Brain microvascular endothelial cell (primary cell): ENCODE measurements at regions not wholly inside any gene's neighbourhood (a gene's known extent, or its start where the extent isn't known, plus 50 kb on each side); places are given as distances from the start of the nearest gene placed in this dataset.

Experiments used
- DNase-seq: peaks from one replicate; pipeline ENCODE4 v3.0.0-alpha.2; 2020
- H3K27ac ChIP-seq: fragments of 250-450 bp; sonication (Bioruptor Pico); 2 replicates; pipeline ENCODE4 v1.5.1; 2020; ENCODE audit warnings: mild to moderate bottlenecking, moderate library complexity
- H3K27me3 ChIP-seq: fragments of 250-450 bp; sonication (Bioruptor Pico); replicated peaks from 2 replicates; pipeline ENCODE4 v1.5.1; 2020; ENCODE audit warnings: mild to moderate bottlenecking
- H3K36me3 ChIP-seq: fragments of 250-450 bp; sonication (Bioruptor Pico); replicated peaks from 2 replicates; pipeline ENCODE4 v1.5.1; 2020; ENCODE audit warnings: mild to moderate bottlenecking
- H3K4me3 ChIP-seq: 2 replicates; pipeline ENCODE4 v1.5.1; 2011; ENCODE audit warnings: low read depth, mild to moderate bottlenecking, control low read depth, low read length, moderate library complexity
- CTCF ChIP-seq: IDR thresholded peaks from 2 replicates; pipeline ENCODE4 v1.5.1; 2011; ENCODE audit warnings: low read depth, mild to moderate bottlenecking, moderate library complexity, low read length, control low read depth, inconsistent platforms; ENCODE audit errors: missing control alignments
- in situ Hi-C: cut with HindIII; loops from 2 replicates; pipeline ENCODE4 v1.10.0; 2017; ENCODE audit warnings: low sequenced_read_pairs, low pct_ligation_motif_present

- TF ChIP-seq CTCF = no peak
- Histone ChIP-seq H3K27ac (no peak overlapping the region), H3K4me3 (no peak overlapping the region), H3K36me3 (no peaks in the 10 kb centered on the region), H3K27me3 (no peaks in the 10 kb centered on the region)
- DNase-seq = no peak
- in situ Hi-C loops = no loop called here
These were observed 585.1 kb downstream of the GATA3 start for GRCh38 chr10:8639486-8640185.

GRCh38 chr10:8640301-8640700 lies 585.8 kb downstream of the GATA3 start:
- no peak for TF ChIP-seq CTCF
- Histone ChIP-seq H3K4me3 (no peak overlapping the region), H3K36me3 (no peaks in the 10 kb centered on the region), H3K27ac (no peak overlapping the region), H3K27me3 (no peaks in the 10 kb centered on the region)
- no peak for DNase-seq
- in situ Hi-C loops = no loop called here

- Histone ChIP-seq H3K36me3 (no peaks in the 10 kb centered on the region), H3K4me3 (no peak overlapping the region), H3K27ac (no peak overlapping the region), H3K27me3 (no peaks in the 10 kb centered on the region)
- TF ChIP-seq CTCF = no peak
- in situ Hi-C loops = no loop called here
- no peak for DNase-seq
These were observed 586.4 kb downstream of the GATA3 start for GRCh38 chr10:8640878-8641277.

GRCh38 chr10:8656261-8656660 lies 601.8 kb downstream of the GATA3 start:
- no peak for TF ChIP-seq CTCF
- in situ Hi-C loops = no loop called here
- Histone ChIP-seq H3K27me3 (no peaks in the 10 kb centered on the region), H3K4me3 (no peak overlapping the region), H3K36me3 (no peaks in the 10 kb centered on the region), H3K27ac (no peak overlapping the region)
- no peak for DNase-seq

- H3K27me3 ChIP-seq = no peaks in the 10 kb centered on the region
- no peak for DNase-seq
- no peaks in the 10 kb centered on the region for H3K36me3 ChIP-seq
- H3K4me3 ChIP-seq = no peak overlapping the region
- in situ Hi-C loops = no loop called here
- no peak for TF ChIP-seq CTCF
- H3K27ac ChIP-seq = no peak overlapping the region
These were observed 605.5 kb downstream of the GATA3 start for GRCh38 chr10:8659982-8660381.

GRCh38 chr10:8661886-8662285 lies 607.4 kb downstream of the GATA3 start:
- TF ChIP-seq CTCF = no peak
- no peak for DNase-seq
- H3K27me3 ChIP-seq = no peaks in the 10 kb centered on the region
- H3K27ac ChIP-seq = no peak overlapping the region
- no peaks in the 10 kb centered on the region for H3K36me3 ChIP-seq
- H3K4me3 ChIP-seq = no peak overlapping the region
- in situ Hi-C loops = no loop called here
